DLD1 (cell line): ENCODE measurements at regions not wholly inside any gene's neighbourhood (a gene's known extent, or its start where the extent isn't known, plus 50 kb on each side); places are given as distances from the start of the nearest gene placed in this dataset.
"Not testable (repeated sequence)": the region's sequence is repeated elsewhere in the genome, so short reads cannot be mapped to it uniquely, and the experiment has no call there.

Experiments used
- in situ Hi-C: cut with HindIII; loops from 2 replicates; pipeline ENCODE4 v1.10.0; 2017; ENCODE audit warnings: low sequenced_read_pairs

DNA sequence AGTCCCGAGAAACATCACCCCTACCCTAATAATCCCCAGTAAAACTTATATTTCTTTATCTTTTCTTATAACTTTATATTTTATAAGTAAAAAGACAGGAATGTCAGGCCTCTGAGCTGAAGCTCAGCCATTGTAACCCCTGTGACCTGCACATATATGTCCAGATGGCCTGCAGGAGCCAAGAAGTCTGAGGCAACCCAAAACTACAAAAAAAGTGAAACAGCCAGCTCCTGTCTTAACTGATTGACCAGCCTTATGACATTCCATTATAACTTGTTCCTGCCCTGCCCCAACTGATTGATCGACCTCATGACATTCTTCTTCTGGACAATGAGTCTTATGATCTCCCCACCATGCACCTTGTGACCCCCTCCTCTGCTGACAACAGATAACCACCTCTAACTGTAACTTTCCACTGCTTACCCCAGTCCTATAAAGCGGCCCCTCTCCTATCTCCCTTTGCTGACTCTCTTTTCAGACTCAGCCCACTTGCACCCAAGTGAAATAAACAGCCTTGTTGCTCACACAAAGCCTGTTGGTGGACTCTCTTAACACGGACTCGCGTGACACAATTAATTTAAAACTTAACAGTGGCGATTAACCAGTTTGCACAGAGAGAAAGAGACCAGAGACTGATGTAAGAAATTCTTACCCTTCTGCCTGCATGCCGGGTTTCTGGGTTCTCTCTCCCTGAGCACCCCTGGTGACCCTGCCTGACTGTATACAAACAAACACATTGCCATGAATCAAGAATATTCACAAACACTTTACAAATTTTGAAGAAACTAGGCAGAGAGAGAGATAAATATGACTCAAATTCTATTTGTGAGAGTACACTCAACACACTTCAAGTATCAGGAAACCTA is 1109.2 kb upstream of the TMEM132C start:
- in situ Hi-C loops, result not testable (repeated sequence)

DNA sequence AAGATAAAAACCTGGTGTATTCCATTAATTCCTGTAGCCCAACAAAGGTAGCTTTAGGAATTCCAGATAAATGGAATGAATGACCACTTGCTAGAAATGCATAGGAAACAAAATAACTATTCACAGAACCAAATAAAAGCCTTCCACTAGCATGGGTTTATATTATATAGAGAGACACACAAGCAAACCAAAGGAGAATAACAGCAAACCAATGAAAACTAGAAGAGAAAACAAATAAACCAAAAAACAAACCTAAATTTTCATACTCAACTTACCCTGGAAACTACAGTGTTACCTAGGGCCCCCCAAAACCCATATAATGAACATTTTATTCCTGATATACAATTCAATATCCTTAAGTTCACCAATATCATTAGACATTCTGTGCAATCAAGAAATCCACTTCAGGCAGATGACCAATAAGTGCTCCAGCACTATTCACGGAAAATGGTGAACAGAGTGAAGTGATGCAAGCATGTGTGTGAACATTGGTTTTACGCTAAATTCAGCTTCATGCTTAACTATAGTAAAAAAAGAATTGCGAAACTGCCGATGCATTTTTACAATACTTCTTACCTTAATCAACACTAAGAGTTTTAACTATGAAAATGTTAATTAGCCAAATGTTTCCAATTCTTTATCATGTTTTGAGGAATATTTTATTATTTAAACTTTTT is 1108.4 kb upstream of the TMEM132C start:
- in situ Hi-C loops, result no loop called here

DNA sequence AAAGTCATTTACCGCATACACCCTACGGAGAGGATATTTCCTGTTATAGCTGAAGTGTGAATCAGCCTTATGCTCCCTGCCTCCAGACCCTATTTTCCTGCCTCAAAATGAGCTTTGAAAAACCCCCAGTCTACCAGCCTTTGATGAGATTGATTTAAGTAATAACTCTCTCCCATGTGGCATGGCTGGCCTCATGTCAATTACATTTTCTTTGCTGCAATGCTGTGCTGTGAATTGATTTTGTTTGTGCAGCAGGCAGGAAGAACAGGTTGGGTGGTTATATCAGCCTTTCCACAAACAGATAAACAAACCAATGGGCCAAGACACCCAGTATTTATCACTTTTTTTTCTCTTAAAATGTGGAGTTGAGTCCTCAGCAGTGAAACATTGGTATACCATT is 1105.5 kb upstream of the TMEM132C start:
- in situ Hi-C loops, result no loop called here

DNA sequence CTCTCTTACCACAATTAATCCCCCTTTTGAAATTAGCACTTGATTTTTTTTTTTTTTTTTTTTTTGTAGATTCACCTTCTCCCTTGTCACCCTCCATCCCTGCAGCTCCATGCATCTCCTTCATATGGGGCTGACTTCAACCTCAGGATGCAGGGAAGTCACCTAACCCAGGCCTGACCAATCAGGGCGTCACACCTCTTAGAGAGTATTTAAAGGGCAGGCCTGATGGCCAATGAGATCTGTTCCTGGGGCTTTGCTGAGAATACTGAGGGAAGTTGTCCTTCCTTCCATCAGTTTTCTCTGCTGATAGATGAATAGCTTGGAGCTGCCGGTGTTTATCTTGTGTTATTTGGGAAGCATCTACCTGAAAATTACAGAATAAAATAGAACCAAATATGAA is 1104.7 kb upstream of the TMEM132C start:
- in situ Hi-C loops, result no loop called here

DNA sequence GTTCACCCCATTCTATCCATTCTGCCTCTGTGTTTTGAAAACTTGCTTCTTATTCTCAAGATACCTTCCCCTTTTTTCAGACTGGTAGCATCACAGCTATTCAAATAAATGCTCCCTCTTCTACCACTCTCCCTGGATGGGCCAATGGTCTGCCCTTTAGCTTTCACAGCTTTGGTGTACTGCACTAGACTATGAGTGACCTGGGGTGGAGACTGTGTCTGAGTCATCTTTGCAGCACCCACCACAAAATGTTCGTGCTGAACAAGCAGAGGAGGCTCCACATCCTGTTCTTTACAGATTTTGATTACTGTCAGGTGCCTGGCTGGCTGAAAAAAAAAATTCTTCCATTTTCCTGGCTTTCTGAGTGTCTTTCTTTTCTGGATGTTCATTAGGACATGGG is 1104.1 kb upstream of the TMEM132C start:
- in situ Hi-C loops, result no loop called here

DNA sequence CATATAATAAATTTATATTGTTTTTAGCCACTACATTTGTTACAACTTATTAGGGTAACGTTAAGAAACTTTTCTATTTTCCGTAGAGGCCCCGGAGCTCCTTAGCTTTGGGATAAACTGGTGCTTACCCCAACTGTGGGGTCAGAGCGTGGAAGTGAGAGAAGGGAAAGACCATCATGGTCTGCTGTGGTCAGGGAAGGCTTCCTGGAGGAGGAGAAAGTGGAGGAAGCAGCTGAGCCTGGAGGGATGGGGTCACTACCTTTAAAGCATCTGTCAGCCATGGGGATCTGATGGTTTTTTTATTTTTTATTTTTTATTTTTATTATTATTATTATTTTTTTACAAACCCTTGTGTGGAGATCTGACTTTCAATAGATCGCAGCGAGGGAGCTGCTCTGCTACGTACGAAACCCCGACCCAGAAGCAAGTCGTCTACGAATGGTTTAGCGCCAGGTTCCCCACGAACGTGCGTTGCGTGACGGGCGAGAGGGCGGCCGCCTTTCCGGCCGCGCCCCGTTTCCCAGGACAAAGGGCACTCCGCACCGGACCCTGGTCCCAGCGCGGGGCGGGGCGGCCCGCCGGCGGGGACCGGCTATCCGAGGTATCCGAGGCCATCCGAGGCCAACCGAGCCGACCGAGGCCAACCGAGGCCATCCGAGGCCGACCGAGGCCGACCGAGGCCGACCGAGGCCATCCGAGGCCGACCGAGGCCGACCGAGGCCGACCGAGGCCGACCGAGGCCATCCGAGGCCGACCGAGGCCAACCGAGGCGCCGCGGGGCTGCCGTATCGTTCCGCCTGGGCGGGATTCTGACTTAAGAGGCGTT is 1101.2 kb upstream of the TMEM132C start:
- in situ Hi-C loops, result no loop called here

DNA sequence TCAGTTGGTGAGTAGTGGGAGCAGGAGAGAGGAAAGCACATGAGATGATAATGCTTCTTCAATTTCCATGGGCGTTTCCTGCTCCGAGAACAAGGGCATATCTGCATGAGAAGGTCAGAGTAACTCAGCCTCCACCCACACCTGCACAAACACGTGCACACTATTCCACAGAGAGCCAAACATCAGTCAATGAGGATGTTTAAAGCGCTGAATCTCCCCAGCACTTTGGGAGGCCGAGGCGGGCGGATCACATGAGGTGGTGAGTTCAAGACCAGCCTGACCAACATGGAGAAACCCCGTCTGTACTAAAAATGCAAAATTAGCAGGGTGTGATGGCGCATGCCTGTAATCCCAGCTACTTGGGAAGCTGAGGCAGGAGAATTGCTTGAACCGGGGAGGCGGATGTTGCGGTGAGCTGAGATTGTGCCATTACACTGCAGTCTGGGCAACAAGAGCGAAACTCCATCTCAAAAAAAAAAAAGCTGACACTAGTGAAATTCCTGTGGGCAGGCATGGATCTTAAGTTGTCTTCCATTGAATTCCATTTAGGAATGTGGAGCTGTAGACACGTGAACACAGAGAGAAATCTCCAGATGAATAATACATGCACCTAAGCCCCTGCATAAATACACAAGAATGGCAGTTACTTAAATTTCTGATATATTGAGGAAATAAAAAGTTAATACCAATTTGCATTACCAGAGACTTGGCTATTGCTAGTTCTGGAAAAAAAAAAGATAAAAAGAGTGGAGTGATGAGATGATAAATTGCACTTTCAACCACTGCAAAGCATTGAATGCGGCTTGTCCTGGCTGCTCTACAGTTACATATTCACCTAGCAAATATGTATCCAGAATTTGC is 1097.4 kb upstream of the TMEM132C start:
- in situ Hi-C loops, result no loop called here

DNA sequence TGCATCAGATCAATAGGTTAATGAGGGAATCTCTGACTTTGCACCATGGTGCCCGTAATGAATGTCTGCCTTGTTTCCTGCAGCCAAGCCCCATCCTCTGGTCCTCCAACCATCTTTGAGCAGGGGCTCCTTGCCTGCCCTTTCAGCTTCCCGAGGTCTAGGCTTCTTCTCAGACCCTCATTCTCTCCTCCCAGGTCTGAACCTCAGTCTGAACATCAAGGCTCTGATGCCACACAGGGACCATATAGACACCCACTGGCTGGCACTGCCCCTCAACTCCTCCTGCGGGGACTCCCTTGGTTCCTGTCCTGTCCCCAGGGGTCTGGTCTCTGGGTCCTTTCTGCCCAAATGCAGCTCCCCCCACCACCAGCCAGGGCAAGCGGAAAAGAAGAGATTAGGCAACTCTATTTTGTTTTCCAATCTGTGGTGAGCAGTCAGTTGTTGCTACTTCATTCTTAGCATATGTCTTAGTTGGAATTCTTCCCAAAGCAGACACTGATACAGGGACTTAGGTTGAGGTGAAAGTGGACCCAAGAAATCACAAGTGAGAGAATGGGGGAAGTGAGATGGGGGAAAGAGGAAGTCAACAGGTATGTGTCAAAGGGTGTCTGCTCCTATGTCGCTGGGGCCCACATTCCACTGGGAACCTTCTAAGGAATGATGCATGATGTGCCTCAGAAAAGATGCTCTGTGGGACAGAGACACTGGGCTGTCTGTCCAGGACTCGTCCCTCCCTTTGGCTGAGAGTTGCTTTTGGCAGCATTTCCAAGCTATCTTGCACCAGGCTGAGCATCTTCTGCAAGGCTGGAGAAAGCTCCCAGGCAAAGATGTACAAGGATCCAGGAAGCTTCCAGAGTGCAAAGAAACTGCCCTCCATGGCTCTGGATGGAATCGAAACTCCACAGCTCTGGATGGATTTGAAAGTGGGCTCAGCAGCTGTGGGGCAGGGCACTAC is 1096.5 kb upstream of the TMEM132C start:
- in situ Hi-C loops, result no loop called here

DNA sequence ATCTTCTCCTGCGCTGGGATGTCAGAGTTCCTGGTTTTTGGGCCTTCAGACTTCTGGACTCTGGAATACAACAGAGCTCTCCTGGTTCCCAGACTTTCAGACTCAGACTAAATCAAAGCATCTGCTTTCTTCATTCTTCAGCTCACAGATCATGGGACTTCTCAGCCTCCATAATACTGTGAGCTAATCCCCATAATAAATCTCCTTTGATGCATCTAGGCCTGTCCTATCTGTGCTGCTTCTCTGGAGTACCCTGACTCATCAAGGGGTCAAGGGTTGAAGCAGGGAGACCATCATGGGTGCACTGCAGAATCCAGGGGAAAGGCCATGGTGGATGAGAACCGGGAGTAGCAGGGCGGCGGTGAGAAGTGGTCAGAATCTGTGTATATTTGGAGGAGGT is 1094.1 kb upstream of the TMEM132C start:
- in situ Hi-C loops, result no loop called here

DNA sequence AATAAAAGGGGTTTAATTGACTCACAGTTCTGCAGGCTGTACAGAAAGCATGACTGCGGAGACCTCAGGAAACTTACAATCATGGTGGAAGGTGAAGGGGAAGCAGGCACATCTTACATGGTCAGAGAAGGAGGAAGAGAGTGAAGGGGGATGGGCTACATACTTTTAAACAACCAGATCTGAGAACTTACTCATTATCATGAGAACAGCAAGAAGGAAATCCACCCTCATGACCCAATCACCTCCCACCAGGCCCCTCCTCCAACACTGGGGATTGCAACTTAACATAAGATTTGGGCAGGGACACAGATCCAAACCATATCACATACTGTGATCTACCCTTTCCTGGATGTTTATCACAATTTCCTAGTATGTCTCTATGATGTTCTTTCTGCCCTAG is 1093.0 kb upstream of the TMEM132C start:
- in situ Hi-C loops, result not testable (repeated sequence)

DNA sequence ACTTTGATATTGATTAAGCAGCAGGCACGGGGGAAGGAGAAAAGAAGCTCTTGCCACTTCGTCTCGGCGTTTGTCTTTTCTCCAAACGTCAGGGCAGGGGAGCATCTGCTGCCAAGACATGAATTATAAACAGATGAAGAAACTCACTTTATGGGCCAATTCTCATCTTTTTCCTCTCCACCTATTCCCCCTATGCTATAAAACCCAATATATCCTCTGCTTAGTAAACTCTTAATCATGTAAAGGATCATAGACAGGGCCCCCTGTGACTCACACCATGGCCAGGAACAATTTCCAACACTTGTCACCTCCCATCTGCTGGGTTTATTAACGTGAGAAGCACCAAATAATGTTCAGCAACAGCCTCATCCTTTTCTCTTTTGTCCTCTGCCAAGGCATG is 1092.1 kb upstream of the TMEM132C start:
- in situ Hi-C loops, result no loop called here

DNA sequence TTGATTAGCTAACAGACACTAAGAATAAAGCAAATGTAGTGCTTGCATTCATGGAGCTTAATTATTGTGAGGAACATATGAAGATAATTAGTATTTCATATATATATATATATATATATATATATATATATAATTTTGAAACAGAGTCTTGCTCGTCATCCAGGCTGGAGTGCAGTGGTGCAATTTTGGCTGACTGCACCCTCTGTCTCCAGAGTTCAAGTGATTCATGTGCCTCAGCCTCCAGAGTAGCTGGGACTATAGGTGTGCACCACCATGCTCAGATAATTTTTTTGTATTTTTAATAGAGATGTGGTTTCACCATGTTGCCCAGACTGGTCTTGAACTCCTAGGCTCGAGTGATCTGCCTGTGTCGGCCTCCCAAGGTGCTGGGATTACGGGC is 1091.6 kb upstream of the TMEM132C start:
- in situ Hi-C loops, result no loop called here

DNA sequence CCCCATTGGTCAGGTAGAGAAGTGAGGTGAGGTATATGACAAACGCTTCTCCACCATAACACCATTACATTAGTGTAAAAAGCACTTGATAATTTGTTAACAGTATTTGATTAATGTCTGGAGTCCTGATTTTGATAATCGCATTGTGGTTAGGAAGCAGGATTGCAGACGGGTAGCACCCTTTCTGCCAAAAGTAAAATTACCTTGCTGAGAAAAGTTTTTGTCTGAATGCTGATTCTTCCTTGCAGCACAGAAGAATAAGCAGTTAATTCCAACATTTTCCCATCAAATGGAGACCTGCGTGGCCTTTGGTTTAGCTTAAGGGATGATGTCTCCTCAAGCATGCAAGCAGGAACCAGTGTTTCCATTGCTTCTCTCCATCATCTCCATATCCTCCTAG is 1090.2 kb upstream of the TMEM132C start:
- in situ Hi-C loops, result no loop called here

DNA sequence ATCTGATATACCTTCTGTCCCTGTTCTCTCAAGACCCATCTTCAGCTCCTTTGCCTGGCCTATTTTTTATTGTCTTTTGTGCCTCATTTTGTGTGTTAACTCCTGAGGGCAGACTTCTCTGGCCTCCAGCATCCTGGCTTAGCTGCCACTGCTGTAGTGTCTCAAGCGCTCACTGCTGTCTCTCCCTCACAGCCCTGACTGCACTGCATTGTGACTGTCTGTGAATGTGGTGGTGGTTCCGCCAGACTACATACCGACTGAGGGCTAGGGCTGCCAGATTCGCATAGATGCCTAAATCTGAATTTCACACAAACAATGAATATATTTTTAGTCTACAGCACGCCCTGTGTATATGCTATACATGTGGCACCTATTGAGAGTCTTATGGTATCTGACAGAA is 1088.9 kb upstream of the TMEM132C start:
- in situ Hi-C loops, result no loop called here

DNA sequence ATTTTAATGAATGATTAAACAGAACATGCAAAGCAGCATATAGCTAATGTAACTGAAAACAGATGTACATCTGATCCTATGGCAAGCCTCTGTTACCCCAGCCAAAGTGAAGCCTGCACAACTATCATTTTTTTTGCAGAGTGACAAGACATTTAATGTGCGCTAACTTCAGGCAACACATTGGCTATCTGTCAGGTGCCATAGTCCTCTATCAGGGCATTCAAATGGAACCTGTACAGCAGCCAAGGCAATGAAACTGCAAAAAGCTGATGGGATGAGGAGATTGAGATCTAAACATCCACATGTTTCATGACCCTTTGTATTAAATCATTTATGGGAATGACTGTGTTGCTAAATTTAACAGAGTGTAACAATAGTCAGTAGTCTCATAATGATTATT is 1088.5 kb upstream of the TMEM132C start:
- in situ Hi-C loops, result no loop called here

DNA sequence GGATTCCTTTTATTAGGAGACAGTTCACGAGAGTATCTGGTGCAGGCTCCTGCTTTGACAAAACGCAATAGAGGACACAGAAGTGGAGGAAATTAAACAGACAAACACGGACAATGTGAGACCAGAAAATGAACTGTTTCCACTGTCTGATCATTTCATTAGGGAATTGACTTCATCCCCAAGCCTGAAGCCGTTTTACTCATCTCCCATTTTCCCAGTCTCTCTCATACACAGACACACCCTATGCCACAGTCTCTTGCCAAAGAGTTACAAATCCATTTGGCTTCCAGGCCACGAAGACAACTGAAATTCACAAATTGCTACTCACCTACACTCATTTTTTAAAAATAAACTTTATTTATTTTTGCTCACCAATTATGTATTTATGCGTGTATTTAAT is 1087.8 kb upstream of the TMEM132C start:
- in situ Hi-C loops, result no loop called here

DNA sequence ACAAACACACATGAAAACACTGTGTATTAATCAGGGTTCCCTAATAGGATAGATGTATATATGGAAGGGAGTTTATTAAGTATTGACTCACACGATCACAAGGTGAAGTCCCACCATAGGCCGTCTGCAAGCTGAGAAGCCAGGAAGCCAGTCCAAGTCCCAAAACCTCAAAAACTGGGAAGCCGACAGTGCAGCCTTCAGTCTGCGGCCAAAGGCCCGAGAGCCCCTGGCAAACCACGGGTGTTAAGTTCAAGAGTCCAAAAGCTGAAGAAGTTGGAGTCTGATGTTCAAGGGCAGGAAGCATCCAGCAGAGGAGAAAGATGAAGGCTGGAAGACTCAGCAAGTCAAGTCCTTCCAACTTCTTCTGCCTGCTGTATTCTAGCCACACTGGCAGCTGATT is 1085.0 kb upstream of the TMEM132C start:
- in situ Hi-C loops, result no loop called here

DNA sequence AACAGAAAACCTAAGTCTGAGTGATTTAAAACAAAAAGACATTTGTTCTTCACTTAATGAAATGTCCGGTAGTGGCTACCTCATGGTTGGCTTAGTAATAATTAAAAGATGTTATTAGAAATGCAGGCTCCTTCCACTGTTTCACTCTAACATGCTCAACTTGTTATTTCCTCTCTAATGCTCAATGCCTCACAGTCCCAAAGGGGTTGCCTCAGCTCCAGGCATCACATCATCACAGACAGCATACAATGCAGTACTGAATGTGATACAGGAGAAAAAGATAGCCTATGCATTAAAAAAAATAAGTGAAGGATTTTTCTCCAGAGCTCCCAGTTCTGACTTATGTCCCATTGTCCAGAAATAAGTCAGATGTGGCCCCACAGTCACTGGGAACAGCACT is 1077.0 kb upstream of the TMEM132C start:
- in situ Hi-C loops, result no loop called here

DNA sequence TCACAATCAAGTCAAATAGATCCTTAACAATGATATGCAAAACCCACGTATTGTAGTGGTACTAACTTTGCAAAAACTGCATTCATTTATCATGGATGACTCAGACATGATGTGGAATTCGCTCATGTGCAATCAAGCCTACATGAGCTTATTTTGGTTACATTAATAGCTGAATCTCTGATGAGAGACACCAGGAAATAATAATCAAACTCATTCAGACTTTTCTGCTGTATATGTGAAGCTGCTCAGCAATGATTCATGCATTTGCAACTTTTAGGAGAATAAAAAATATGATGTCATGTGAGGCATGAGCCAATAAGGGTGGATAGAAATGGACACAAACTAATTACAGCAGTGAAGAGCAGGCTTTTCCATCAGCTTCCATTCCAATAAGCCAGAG is 1075.8 kb upstream of the TMEM132C start:
- in situ Hi-C loops, result no loop called here

DNA sequence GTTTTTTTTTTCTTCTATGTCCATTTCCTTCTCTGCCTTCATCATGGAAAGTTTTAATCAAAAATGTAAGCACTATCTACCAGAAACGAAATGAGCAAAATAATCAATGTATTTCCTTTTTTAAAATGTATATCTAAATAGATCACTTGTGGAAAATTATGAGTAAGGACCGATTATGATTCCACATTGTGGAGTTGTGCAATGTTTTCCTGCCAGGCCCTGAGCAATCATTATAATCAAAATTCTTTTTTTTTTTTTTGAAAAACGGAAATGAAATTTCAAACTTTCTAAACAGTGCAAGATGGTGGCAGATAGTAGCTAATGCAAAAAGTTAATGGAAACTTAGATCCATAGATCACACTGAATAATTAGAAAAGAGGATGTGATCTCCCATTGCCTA is 1074.6 kb upstream of the TMEM132C start:
- in situ Hi-C loops, result no loop called here
